ENCODE measurements at regions not wholly inside any gene's neighbourhood (a gene's known extent, or its start where the extent isn't known, plus 50 kb on each side); places are given as distances from the start of the nearest gene placed in this dataset.

DNA sequence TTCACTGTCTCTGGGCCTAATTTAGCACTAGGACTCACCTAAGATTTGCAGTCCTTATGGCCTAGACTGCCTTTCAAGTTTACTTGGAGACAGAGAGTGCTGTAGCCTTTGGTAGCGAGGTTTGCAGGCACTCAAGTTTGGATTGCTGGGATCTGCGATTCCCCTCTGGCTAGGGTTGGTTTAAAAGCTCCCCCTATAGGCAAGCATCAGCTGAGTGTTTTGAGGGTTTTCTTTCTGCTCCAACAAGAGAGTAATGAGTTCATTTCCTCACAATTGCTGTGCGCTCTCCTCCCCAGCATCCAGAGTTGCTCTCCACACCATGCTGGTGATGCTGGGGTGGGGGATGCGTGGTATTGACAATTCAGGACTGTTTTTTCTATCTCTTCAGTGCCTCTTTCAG, 206.9 kb downstream of the GLUD2 start:
- no peak for TF ChIP-seq TEAD4 (IDR thresholded peaks at IDR 0.05)
- no peak for TF ChIP-seq YY1 (IDR thresholded peaks at IDR 0.05; ENCODE audit: low read depth)
- TF ChIP-seq TCF12 (IDR thresholded peaks at IDR 0.05; ENCODE audit: low read depth): no peak
- TF ChIP-seq EP300 (IDR thresholded peaks at IDR 0.05; ENCODE audit: borderline replicate concordance): no peak
- TF ChIP-seq EGR1 (IDR thresholded peaks at IDR 0.05): no peak
- TF ChIP-seq, protein P1, sequence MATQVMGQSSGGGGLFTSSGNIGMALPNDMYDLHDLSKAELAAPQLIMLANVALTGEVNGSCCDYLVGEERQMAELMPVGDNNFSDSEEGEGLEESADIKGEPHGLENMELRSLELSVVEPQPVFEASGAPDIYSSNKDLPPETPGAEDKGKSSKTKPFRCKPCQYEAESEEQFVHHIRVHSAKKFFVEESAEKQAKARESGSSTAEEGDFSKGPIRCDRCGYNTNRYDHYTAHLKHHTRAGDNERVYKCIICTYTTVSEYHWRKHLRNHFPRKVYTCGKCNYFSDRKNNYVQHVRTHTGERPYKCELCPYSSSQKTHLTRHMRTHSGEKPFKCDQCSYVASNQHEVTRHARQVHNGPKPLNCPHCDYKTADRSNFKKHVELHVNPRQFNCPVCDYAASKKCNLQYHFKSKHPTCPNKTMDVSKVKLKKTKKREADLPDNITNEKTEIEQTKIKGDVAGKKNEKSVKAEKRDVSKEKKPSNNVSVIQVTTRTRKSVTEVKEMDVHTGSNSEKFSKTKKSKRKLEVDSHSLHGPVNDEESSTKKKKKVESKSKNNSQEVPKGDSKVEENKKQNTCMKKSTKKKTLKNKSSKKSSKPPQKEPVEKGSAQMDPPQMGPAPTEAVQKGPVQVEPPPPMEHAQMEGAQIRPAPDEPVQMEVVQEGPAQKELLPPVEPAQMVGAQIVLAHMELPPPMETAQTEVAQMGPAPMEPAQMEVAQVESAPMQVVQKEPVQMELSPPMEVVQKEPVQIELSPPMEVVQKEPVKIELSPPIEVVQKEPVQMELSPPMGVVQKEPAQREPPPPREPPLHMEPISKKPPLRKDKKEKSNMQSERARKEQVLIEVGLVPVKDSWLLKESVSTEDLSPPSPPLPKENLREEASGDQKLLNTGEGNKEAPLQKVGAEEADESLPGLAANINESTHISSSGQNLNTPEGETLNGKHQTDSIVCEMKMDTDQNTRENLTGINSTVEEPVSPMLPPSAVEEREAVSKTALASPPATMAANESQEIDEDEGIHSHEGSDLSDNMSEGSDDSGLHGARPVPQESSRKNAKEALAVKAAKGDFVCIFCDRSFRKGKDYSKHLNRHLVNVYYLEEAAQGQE (IDR thresholded peaks at IDR 0.05; ENCODE audit: low read depth): no peak
- TF ChIP-seq TAF1 (IDR thresholded peaks at IDR 0.05; ENCODE audit: low read depth): no peak
- TF ChIP-seq NFIC (IDR thresholded peaks at IDR 0.05): no peak
- no peak for TF ChIP-seq ZBTB7A (IDR thresholded peaks at IDR 0.05; ENCODE audit: low read depth)
- no peak for TF ChIP-seq CEBPB (IDR thresholded peaks at IDR 0.05)
- TF ChIP-seq RAD21 (IDR thresholded peaks at IDR 0.05; ENCODE audit: low read depth): no peak
- no peak for TF ChIP-seq CREB1 (IDR thresholded peaks at IDR 0.05; ENCODE audit: low read depth)
- TF ChIP-seq FOXM1 (IDR thresholded peaks at IDR 0.05; ENCODE audit: borderline replicate concordance, low read depth): no peak
- TF ChIP-seq, protein P2, sequence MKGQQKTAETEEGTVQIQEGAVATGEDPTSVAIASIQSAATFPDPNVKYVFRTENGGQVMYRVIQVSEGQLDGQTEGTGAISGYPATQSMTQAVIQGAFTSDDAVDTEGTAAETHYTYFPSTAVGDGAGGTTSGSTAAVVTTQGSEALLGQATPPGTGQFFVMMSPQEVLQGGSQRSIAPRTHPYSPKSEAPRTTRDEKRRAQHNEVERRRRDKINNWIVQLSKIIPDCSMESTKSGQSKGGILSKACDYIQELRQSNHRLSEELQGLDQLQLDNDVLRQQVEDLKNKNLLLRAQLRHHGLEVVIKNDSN (IDR thresholded peaks at IDR 0.05): no peak
- no peak for TF ChIP-seq MAX (IDR thresholded peaks at IDR 0.05)

DNA sequence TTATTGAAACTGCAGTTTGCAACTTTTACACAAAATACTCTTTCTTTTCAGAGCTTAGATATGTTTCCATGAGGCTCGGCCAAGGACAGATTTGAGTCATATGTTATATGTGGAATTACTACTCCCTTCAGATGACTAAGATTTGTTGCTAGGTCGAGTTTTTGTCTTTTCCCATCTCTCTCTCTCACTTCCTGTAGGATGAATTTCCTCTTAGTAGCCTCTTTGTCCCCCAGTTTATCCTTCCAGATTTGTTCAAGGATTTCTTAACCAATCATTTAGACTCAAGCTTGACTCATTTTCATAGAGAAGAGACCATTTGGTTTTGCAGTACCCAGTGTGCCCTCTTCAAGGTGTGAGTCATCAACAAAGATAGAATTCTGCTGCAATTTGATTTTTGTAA, 209.2 kb downstream of the GLUD2 start:
- no peak for TF ChIP-seq RAD21 (IDR thresholded peaks at IDR 0.05; ENCODE audit: low read depth)
- TF ChIP-seq EP300 (IDR thresholded peaks at IDR 0.05; ENCODE audit: borderline replicate concordance): no peak
- TF ChIP-seq EGR1 (IDR thresholded peaks at IDR 0.05): no peak
- no peak for TF ChIP-seq TEAD4 (IDR thresholded peaks at IDR 0.05)
- no peak for TF ChIP-seq NFIC (IDR thresholded peaks at IDR 0.05)
- TF ChIP-seq, protein P1 (IDR thresholded peaks at IDR 0.05; ENCODE audit: low read depth): no peak
- no peak for TF ChIP-seq FOXM1 (IDR thresholded peaks at IDR 0.05; ENCODE audit: borderline replicate concordance, low read depth)
- no peak for TF ChIP-seq CEBPB (IDR thresholded peaks at IDR 0.05)
- TF ChIP-seq CREB1 (IDR thresholded peaks at IDR 0.05; ENCODE audit: low read depth): no peak

- TF ChIP-seq RAD21 (IDR thresholded peaks at IDR 0.05; ENCODE audit: low read depth) (no peak), EP300 (IDR thresholded peaks at IDR 0.05; ENCODE audit: borderline replicate concordance) (no peak), EGR1 (IDR thresholded peaks at IDR 0.05) (no peak), TCF12 (IDR thresholded peaks at IDR 0.05; ENCODE audit: low read depth) (no peak), CREB1 (IDR thresholded peaks at IDR 0.05; ENCODE audit: low read depth) (no peak), NFIC (IDR thresholded peaks at IDR 0.05) (no peak), TEAD4 (IDR thresholded peaks at IDR 0.05) (no peak), MAX (IDR thresholded peaks at IDR 0.05) (no peak), FOXM1 (IDR thresholded peaks at IDR 0.05; ENCODE audit: borderline replicate concordance, low read depth) (no peak), CEBPB (IDR thresholded peaks at IDR 0.05) (no peak), ZBTB7A (IDR thresholded peaks at IDR 0.05; ENCODE audit: low read depth) (no peak)
- TF ChIP-seq, protein P2 (IDR thresholded peaks at IDR 0.05): no peak
- TF ChIP-seq, protein P1 (IDR thresholded peaks at IDR 0.05; ENCODE audit: low read depth): no peak
These were observed 211.1 kb downstream of the GLUD2 start for GRCh38 chrX:121258545-121258944.

- no peak for TF ChIP-seq NFIC (IDR thresholded peaks at IDR 0.05)
- TF ChIP-seq, protein P1 (IDR thresholded peaks at IDR 0.05; ENCODE audit: low read depth): no peak
- no peak for TF ChIP-seq TAF1 (IDR thresholded peaks at IDR 0.05; ENCODE audit: low read depth)
- TF ChIP-seq YY1 (IDR thresholded peaks at IDR 0.05; ENCODE audit: low read depth): no peak
- no peak for TF ChIP-seq CEBPB (IDR thresholded peaks at IDR 0.05)
- TF ChIP-seq ZBTB7A (IDR thresholded peaks at IDR 0.05; ENCODE audit: low read depth): no peak
- TF ChIP-seq EGR1 (IDR thresholded peaks at IDR 0.05): no peak
- TF ChIP-seq EP300 (IDR thresholded peaks at IDR 0.05; ENCODE audit: borderline replicate concordance): no peak
- no peak for TF ChIP-seq RAD21 (IDR thresholded peaks at IDR 0.05; ENCODE audit: low read depth)
- no peak for TF ChIP-seq TEAD4 (IDR thresholded peaks at IDR 0.05)
- no peak for TF ChIP-seq FOXM1 (IDR thresholded peaks at IDR 0.05; ENCODE audit: borderline replicate concordance, low read depth)
These were observed 211.8 kb downstream of the GLUD2 start for GRCh38 chrX:121259170-121259569.
